ENCODE measurements at regions not wholly inside any gene's neighbourhood (a gene's known extent, or its start where the extent isn't known, plus 50 kb on each side); places are given as distances from the start of the nearest gene placed in this dataset.
"Not testable (repeated sequence)": the region's sequence is repeated elsewhere in the genome, so short reads cannot be mapped to it uniquely, and the experiment has no call there.

DNA sequence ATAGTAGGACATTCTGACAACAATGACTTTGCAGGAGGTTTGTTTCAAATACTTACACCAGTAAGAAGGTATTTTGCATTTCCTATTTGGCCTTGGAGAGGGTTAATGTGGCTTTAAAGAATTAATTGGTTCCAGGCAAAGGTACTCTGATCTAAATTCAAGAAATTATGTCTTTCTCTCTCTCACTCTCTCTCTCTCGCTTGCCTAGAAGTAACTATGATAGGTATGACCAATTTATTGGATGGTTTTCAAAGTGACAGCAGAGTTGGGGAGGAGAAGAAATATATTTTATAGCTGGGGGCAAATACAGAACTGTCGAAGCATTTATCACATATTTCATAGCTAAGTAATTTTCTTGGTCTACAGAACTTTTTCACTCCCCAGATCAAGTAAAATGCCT is 116.0 kb downstream of the ATP6V1G3 start:
- no peak for DNase-seq (ENCODE audit: low read depth in 2 of 2)
- no peak overlapping the region for H3K4me3 ChIP-seq (replicated peaks in 1 of 2; ENCODE audit: low read depth in 2 of 2, low read length in 2 of 2)
- TF ChIP-seq, protein P1, sequence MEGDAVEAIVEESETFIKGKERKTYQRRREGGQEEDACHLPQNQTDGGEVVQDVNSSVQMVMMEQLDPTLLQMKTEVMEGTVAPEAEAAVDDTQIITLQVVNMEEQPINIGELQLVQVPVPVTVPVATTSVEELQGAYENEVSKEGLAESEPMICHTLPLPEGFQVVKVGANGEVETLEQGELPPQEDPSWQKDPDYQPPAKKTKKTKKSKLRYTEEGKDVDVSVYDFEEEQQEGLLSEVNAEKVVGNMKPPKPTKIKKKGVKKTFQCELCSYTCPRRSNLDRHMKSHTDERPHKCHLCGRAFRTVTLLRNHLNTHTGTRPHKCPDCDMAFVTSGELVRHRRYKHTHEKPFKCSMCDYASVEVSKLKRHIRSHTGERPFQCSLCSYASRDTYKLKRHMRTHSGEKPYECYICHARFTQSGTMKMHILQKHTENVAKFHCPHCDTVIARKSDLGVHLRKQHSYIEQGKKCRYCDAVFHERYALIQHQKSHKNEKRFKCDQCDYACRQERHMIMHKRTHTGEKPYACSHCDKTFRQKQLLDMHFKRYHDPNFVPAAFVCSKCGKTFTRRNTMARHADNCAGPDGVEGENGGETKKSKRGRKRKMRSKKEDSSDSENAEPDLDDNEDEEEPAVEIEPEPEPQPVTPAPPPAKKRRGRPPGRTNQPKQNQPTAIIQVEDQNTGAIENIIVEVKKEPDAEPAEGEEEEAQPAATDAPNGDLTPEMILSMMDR (IDR thresholded peaks at IDR 0.05; ENCODE audit: low read depth, low read length) = no peak

DNA sequence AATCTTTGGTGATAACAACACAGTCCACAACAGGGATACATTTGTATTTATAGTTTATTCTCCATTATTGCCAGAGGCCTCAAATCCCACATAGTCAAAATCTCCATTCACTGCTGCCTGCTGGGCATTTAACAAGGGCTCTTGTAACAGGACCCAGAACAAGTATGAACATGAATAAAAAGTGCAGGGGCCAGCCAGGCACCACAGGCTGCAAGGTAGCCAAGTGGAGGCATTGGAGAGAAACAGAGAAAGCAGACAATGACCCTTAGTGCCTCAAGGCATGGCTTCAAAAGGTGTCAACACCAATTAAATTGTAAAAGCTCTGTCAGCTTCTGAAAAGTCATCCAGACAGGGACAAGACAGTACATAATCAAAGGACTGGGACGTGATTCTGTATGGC is 116.8 kb downstream of the ATP6V1G3 start:
- no peak for DNase-seq (ENCODE audit: low read depth in 2 of 2)
- TF ChIP-seq, protein P1 (IDR thresholded peaks at IDR 0.05; ENCODE audit: low read depth, low read length) = no peak
- no peak overlapping the region for H3K4me3 ChIP-seq (replicated peaks in 1 of 2; ENCODE audit: low read depth in 2 of 2, low read length in 2 of 2)

DNA sequence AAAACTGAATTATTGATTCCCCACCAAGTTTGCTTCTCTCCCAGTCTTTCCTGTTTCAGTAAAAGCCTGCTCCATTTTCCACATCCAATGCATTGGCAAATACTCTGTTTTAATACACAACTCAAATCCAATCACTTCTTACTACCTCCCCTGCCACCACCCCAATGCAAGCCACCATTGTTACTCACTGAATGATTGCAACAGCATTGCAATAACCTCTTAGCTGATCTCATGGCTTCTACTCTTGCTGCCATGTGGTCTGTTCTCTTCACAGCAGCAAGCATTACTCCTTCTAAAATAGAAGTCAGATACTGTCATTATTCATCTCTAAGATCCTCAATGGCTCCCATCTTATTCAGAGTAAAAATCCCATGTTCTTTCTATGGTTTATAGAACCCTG is 123.4 kb downstream of the ATP6V1G3 start:
- TF ChIP-seq, protein P1 (IDR thresholded peaks at IDR 0.05; ENCODE audit: low read depth, low read length) = no peak
- peak in 1 of 2 donors; percentile 51 for DNase-seq (ENCODE audit: low read depth in 2 of 2)
- no peak overlapping the region for H3K4me3 ChIP-seq (replicated peaks in 1 of 2; ENCODE audit: low read depth in 2 of 2, low read length in 2 of 2)

DNA sequence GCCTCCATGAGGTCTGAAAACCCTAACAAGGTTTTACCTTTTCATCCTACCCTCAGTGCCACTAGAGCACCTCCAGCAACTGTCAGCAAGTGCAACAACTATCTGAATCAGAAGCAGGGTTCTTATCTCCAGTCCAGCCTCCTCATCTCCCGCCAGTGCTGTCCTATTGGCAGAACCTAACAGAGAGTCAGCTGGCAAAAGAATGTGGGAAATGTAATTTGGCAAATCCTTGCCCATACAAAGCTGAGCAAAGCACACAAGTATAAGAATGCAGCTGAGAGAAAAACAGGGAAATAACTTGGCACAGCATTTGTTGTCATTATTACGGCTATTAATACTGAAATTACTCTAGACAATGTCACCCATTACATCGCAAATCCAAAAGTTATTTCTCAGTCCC is 124.2 kb downstream of the ATP6V1G3 start:
- peak; percentile 14 to 77 for DNase-seq (ENCODE audit: low read depth in 2 of 2)
- no peak overlapping the region for H3K4me3 ChIP-seq (replicated peaks in 1 of 2; ENCODE audit: low read depth in 2 of 2, low read length in 2 of 2)
- TF ChIP-seq, protein P1 (IDR thresholded peaks at IDR 0.05; ENCODE audit: low read depth, low read length) = no peak

DNA sequence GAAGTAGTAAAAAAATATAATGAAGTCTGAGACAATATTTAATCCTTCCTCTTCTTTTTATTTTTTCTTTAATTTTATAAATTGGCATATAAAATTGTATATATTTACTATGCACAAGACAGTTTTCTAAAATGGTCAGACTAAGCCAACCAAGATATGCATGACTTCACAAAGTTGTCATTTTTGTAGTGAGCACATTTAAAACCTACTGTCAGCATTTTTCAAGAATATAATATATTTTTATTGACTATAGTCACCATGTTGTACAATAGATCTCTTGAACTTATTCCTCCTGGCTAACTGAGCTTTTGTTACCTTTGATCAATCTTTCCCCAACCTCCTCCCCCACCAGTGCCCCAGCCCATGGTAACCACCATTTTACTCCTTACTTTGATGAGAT is 129.2 kb downstream of the ATP6V1G3 start:
- TF ChIP-seq, protein P1 (IDR thresholded peaks at IDR 0.05; ENCODE audit: low read depth, low read length) = no peak
- no peak overlapping the region for H3K4me3 ChIP-seq (replicated peaks in 1 of 2; ENCODE audit: low read depth in 2 of 2, low read length in 2 of 2)
- DNase-seq (ENCODE audit: low read depth in 2 of 2) = no peak

DNA sequence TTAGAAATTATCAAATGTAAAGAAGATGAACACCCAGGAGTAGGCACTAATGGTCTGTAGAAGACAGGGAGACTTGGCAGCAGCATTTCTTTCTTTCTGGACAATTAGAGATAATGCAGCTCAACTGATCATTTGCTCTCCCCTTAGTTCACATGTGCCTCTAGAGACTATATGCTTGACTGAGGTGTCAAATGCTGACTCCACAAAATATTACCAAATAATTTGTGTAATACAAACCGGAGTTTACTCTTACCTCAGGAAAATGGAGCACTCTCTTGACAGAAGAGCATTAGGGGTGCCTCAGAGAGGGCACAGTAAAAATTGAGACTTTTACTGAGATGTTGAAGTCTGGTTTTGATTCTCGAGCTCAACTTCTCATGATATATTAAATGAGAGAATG is 131.8 kb downstream of the ATP6V1G3 start:
- H3K4me3 ChIP-seq (replicated peaks in 1 of 2; ENCODE audit: low read depth in 2 of 2, low read length in 2 of 2) = no peak overlapping the region
- no peak for DNase-seq (ENCODE audit: low read depth in 2 of 2)
- TF ChIP-seq, protein P1 (IDR thresholded peaks at IDR 0.05; ENCODE audit: low read depth, low read length) = no peak

DNA sequence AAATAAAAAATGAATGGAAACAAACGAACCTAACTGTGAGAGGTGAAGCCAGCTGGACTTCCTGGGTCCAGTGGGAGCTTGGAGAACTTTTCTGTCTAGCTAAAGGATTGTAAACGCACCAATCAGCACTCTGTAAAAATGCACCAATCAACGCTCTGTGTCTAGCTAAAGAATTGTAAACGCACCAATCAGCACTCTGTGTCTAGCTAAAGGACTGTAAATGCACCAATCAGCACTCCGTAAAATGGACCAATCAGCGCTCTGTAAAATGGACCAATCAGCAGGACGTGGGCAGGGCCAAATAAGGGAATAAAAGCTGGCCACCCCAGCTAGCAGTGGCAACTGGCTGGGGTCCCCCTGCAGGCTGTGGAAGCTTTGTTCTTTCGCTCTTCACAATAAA is 135.8 kb downstream of the ATP6V1G3 start:
- DNase-seq (ENCODE audit: low read depth in 2 of 2) = not testable (repeated sequence)

More for the DNA sequence above, 135.8 kb downstream of the ATP6V1G3 start:
- H3K4me3 ChIP-seq (replicated peaks in 1 of 2; ENCODE audit: low read depth in 2 of 2, low read length in 2 of 2) = not testable (repeated sequence)
